ENCODE measurements at regions not wholly inside any gene's neighbourhood (a gene's known extent, or its start where the extent isn't known, plus 50 kb on each side); places are given as distances from the start of the nearest gene placed in this dataset.

GRCh38 chrX:149322316-149322715 lies 182.8 kb downstream of the IDS start:
- no peaks in the 10 kb centered on the region for H4K20me1 ChIP-seq (ENCODE audit: control insufficient read depth, insufficient read depth, low read length, poor library complexity, severe bottlenecking)
- H3K9me3 ChIP-seq (ENCODE audit: control extremely low read depth in 1 of 3, control insufficient read depth in 2 of 3, insufficient read depth in 1 of 3, low read length in 2 of 3): no peaks in the 10 kb centered on the region
- Mint-ChIP-seq H3K4me3 (no peak overlapping the region), H3K27ac (no peak overlapping the region), H3K4me1 (no peaks in the 10 kb centered on the region), H3K9me3 (ENCODE audit: insufficient read depth) (no peaks in the 10 kb centered on the region), H3K27me3 (peaks cover 5% of the 10 kb centered on the region)
- no peak overlapping the region for H3K4me2 ChIP-seq (replicated peaks; ENCODE audit: low read depth, low read length, poor library complexity, severe bottlenecking)
- ChIA-PET POLR2A (no interaction called here), CTCF (no interaction called here)
- H3K79me2 ChIP-seq (ENCODE audit: control insufficient read depth, insufficient read depth, low read length): no peaks in the 10 kb centered on the region
- H3K36me3 ChIP-seq (replicated peaks in 1 of 2; ENCODE audit: control extremely low read depth in 1 of 2, control insufficient read depth in 1 of 2, extremely low read depth in 1 of 2, insufficient read depth in 2 of 2, low read length in 1 of 2): no peaks in the 10 kb centered on the region
- WGBS (ENCODE audit: insufficient coverage): no CpG with 5 or more reads among the region's 2 CpGs
- H3K4me1 ChIP-seq (ENCODE audit: control insufficient read depth in 2 of 2, insufficient read depth in 2 of 2, low read length in 2 of 2): no peaks in the 10 kb centered on the region
- no peak for TF ChIP-seq EZH2 (IDR thresholded peaks at IDR 0.05; ENCODE audit: borderline replicate concordance, insufficient read depth, low read depth, low read length, poor library complexity, severe bottlenecking)
- TF ChIP-seq CTCF (IDR thresholded peaks at IDR 0.05): no peak
- no peak overlapping the region for H3K27ac ChIP-seq (ENCODE audit: low read length in 2 of 2)
- no peak overlapping the region for H2AFZ ChIP-seq (ENCODE audit: insufficient read depth, low read depth, low read length, poor library complexity, severe bottlenecking)
- H3K4me3 ChIP-seq (ENCODE audit: control extremely low read depth in 1 of 5, extremely low read depth in 1 of 5, insufficient read depth in 1 of 5, low read depth in 2 of 5, low read length in 4 of 5): no peak overlapping the region
- no peak overlapping the region for H3K9ac ChIP-seq (ENCODE audit: low read length)
- ATAC-seq (ENCODE audit: low read depth) (no peak), DNase-seq (no peak)
- intact Hi-C loops (cut with micrococcal nuclease): no loop called here
- H3K27me3 ChIP-seq (replicated peaks in 1 of 4; ENCODE audit: control extremely low read depth in 1 of 4, control insufficient read depth in 3 of 4, insufficient read depth in 4 of 4, low read length in 3 of 4): no peaks in the 10 kb centered on the region

GRCh38 chrX:149313871-149314371 lies 191.2 kb downstream of the IDS start:
- Mint-ChIP-seq H3K4me1 (no peaks in the 10 kb centered on the region), H3K27ac (no peak overlapping the region), H3K4me3 (no peak overlapping the region), H3K9me3 (ENCODE audit: insufficient read depth) (no peaks in the 10 kb centered on the region), H3K27me3 (no peaks in the 10 kb centered on the region)
- Histone ChIP-seq H3K27me3 (replicated peaks in 1 of 4; ENCODE audit: control extremely low read depth in 1 of 4, control insufficient read depth in 3 of 4, insufficient read depth in 4 of 4, low read length in 3 of 4) (no peaks in the 10 kb centered on the region), H3K36me3 (replicated peaks in 1 of 2; ENCODE audit: control extremely low read depth in 1 of 2, control insufficient read depth in 1 of 2, extremely low read depth in 1 of 2, insufficient read depth in 2 of 2, low read length in 1 of 2) (no peaks in the 10 kb centered on the region), H3K4me1 (ENCODE audit: control insufficient read depth in 2 of 2, insufficient read depth in 2 of 2, low read length in 2 of 2) (no peaks in the 10 kb centered on the region), H3K9me3 (ENCODE audit: control extremely low read depth in 1 of 3, control insufficient read depth in 2 of 3, insufficient read depth in 1 of 3, low read length in 2 of 3) (no peaks in the 10 kb centered on the region), H3K4me2 (replicated peaks; ENCODE audit: low read depth, low read length, poor library complexity, severe bottlenecking) (no peak overlapping the region), H3K79me2 (ENCODE audit: control insufficient read depth, insufficient read depth, low read length) (no peaks in the 10 kb centered on the region), H3K27ac (ENCODE audit: low read length in 2 of 2) (no peak overlapping the region), H3K9ac (ENCODE audit: low read length) (no peak overlapping the region), H2AFZ (ENCODE audit: insufficient read depth, low read depth, low read length, poor library complexity, severe bottlenecking) (no peak overlapping the region), H3K4me3 (ENCODE audit: control extremely low read depth in 1 of 5, extremely low read depth in 1 of 5, insufficient read depth in 1 of 5, low read depth in 2 of 5, low read length in 4 of 5) (no peak overlapping the region), H4K20me1 (ENCODE audit: control insufficient read depth, insufficient read depth, low read length, poor library complexity, severe bottlenecking) (no peaks in the 10 kb centered on the region)
- ChIA-PET CTCF (no interaction called here), POLR2A (no interaction called here)
- intact Hi-C loops (cut with micrococcal nuclease): no loop called here
- DNase-seq (no peak), ATAC-seq (ENCODE audit: low read depth) (no peak)
- TF ChIP-seq CTCF (IDR thresholded peaks at IDR 0.05) (no peak), EZH2 (IDR thresholded peaks at IDR 0.05; ENCODE audit: borderline replicate concordance, insufficient read depth, low read depth, low read length, poor library complexity, severe bottlenecking) (no peak)
- 82% methylated on average over 2 of the region's 11 CpGs for WGBS (ENCODE audit: insufficient coverage)
